ENCODE measurements at regions not wholly inside any gene's neighbourhood (a gene's known extent, or its start where the extent isn't known, plus 50 kb on each side); places are given as distances from the start of the nearest gene placed in this dataset.

GRCh38 chr1:14369526-14370213 lies 228.8 kb upstream of the KAZN start:
- DNase-seq, result no peak
- no peak overlapping the region for H3K27ac ChIP-seq
- no peaks in the 10 kb centered on the region for H3K27me3 ChIP-seq
- TF ChIP-seq CTCF (IDR thresholded peaks at IDR 0.05) (no peak), POLR2A (IDR thresholded peaks at IDR 0.05) (no peak)
- intact Hi-C loops (cut with DNase I), result no loop called here
- peaks cover 0 to 5% of the 10 kb centered on the region in 2 donors for H3K4me1 ChIP-seq (replicated peaks in 1 of 2)
- no peaks in the 10 kb centered on the region for H3K9me3 ChIP-seq (replicated peaks in 1 of 3)
- H3K4me3 ChIP-seq, result no peak overlapping the region
- no peaks in the 10 kb centered on the region for H3K36me3 ChIP-seq (replicated peaks in 1 of 2)
- 30 to 42% (median 34%) methylated on average over 5 of the region's 5 CpGs for WGBS, 4 donors

GRCh38 chr1:14371771-14372497 lies 226.6 kb upstream of the KAZN start:
- Histone ChIP-seq H3K9me3 (replicated peaks in 1 of 3) (no peaks in the 10 kb centered on the region), H3K36me3 (replicated peaks in 1 of 2) (no peaks in the 10 kb centered on the region), H3K4me3 (no peak overlapping the region), H3K27me3 (no peaks in the 10 kb centered on the region), H3K27ac (no peak overlapping the region), H3K4me1 (replicated peaks in 1 of 2) (no peaks in the 10 kb centered on the region)
- whole genome bisulfite sequencing, 4 donors, result 62 to 71% (median 69%) methylated on average over 6 of the region's 6 CpGs
- TF ChIP-seq POLR2A (IDR thresholded peaks at IDR 0.05) (no peak), CTCF (IDR thresholded peaks at IDR 0.05) (no peak)
- DNase-seq, result no peak
- intact Hi-C loops (cut with DNase I), result no loop called here

DNA sequence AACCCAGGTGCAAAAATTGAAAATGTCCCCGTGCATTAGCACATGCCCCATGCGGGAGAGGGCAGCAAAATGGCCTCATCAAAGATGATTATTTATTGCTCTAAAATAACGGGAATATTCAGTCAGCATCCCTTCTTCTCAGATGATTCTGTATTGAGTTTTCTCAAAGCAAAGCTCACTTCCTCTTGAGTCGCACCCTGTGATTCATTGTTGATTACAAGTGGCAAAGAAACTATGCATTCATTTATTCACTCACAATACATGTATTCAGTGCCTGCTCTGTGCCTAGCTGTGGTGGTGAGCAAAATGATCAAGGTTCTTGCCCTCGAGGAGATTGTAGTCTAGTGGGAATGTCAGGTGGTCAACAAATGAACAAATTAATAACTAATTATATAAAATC lies 226.0 kb upstream of the KAZN start:
- DNase-seq, result no peak
- H3K27me3 ChIP-seq, result no peaks in the 10 kb centered on the region
- H3K4me1 ChIP-seq (replicated peaks in 1 of 2), result no peaks in the 10 kb centered on the region
- no peaks in the 10 kb centered on the region for H3K9me3 ChIP-seq (replicated peaks in 1 of 3)
- TF ChIP-seq CTCF (IDR thresholded peaks at IDR 0.05) (no peak), POLR2A (IDR thresholded peaks at IDR 0.05) (no peak)
- no peak overlapping the region for H3K4me3 ChIP-seq
- H3K27ac ChIP-seq, result no peak overlapping the region
- intact Hi-C loops (cut with DNase I), result no loop called here
- no peaks in the 10 kb centered on the region for H3K36me3 ChIP-seq (replicated peaks in 1 of 2)
- 78 to 85% (median 83%) methylated on average over 5 of the region's 5 CpGs for WGBS, 4 donors

DNA sequence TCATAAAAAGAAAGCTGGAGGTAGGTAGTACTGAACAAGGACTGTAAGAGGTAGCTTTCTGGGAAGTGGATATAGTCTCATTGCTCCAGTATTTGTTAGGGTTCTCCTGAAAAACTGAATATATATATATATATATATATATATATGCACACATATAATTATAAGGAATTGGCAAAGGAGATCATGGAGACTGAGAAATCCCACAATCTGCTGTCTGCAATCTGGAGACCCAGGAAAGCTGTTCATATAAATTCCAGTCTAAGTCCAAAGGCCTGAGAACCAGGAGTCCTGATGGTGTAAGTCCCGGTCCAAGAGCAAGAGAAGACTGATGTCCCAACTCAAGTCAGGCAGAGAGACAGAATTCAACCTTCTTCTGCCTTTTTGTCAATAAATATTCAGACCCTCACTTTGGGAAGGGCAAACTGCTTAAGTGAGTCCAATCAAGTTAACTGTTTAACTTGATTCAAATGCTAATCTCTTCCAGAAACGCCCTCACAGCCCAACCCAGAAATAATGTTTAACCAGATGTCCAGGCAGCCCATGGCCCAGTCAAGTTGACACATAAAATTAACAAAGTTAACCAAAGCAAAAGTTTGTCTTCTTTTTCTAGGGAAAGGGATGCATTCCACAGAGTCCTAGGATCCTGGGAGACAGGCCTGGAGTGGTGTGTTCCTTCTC lies 225.3 kb upstream of the KAZN start:
- H3K9me3 ChIP-seq (replicated peaks in 1 of 3), result no peaks in the 10 kb centered on the region

More for the DNA sequence above, 225.3 kb upstream of the KAZN start:
- DNase-seq, result no peak
- TF ChIP-seq POLR2A (IDR thresholded peaks at IDR 0.05), result no peak
- TF ChIP-seq CTCF (IDR thresholded peaks at IDR 0.05), result no peak
- Histone ChIP-seq H3K36me3 (replicated peaks in 1 of 2) (no peaks in the 10 kb centered on the region), H3K27me3 (no peaks in the 10 kb centered on the region), H3K27ac (no peak overlapping the region), H3K4me1 (replicated peaks in 1 of 2) (no peaks in the 10 kb centered on the region), H3K4me3 (no peak overlapping the region)
- 71 to 81% (median 76%) methylated on average over 2 of the region's 2 CpGs for WGBS, 4 donors
- intact Hi-C loops (cut with DNase I), result no loop called here
